ENCODE measurements at regions not wholly inside any gene's neighbourhood (a gene's known extent, or its start where the extent isn't known, plus 50 kb on each side); places are given as distances from the start of the nearest gene placed in this dataset.

- peak overlapping the region; percentile 44 to 84 (median 67) for H3K4me2 ChIP-seq
- peaks cover 16 to 45% (median 30%) of the 10 kb centered on the region in 10 experiments for H3K4me1 ChIP-seq
- peak overlapping the region; percentile 31 to 89 (median 83); a peak in 21 of 22 replicates for H3K27ac ChIP-seq
- no peaks in the 10 kb centered on the region for H4K20me1 ChIP-seq
- H3K9me3 ChIP-seq (replicated peaks in 1 of 11), result peaks cover 20 to 52% (median 45%) of the 10 kb centered on the region in 11 experiments
- peak overlapping the region in 2 of 10 experiments; percentile 3 to 22; a peak in 2 of 20 replicates for H3K4me3 ChIP-seq
- H3K27me3 ChIP-seq, result no peaks in the 10 kb centered on the region
- H3K9ac ChIP-seq, result peak overlapping the region; percentile 57 to 78 (median 70); a peak in 21 of 22 replicates
- H3K36me3 ChIP-seq, result no peaks in the 10 kb centered on the region; a peak in 2 of 22 replicates
- TF ChIP-seq Cebpa-rat (IDR thresholded peaks at IDR 0.05), result no peak
Measured at GRCh38 chr10:7507887-7508726, 97.3 kb upstream of the SFMBT2 start.

DNA sequence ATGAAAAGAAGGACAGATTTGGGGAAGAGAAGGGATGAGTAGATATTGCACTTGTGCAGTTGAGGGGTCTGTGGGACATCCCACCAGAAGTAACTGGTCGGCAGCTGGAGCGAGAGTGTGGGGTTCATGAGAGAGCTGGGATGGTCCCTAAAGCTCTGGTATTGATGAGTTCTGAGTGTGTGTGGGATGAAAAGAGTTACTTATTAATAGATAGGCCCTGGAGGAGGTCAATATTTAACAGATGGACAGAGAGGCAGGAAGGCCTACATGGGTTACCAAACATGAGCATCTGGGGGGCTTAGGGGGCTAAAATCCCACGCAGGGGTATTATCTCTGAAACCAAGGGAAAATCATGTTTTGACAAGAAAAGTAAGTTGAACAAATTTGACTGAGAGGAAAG, 95.7 kb upstream of the SFMBT2 start:
- H3K9me3 ChIP-seq (replicated peaks in 1 of 11), result peaks cover 20 to 44% (median 33%) of the 10 kb centered on the region in 11 experiments
- no peak overlapping the region for H3K4me3 ChIP-seq
- no peak for TF ChIP-seq Cebpa-rat (IDR thresholded peaks at IDR 0.05)
- peaks cover 16 to 46% (median 33%) of the 10 kb centered on the region in 10 experiments for H3K4me1 ChIP-seq
- H4K20me1 ChIP-seq, result no peaks in the 10 kb centered on the region
- peak overlapping the region in 4 of 11 experiments; percentile 79 to 89 (median 86); a peak in 8 of 22 replicates for H3K27ac ChIP-seq
- H3K36me3 ChIP-seq, result no peaks in the 10 kb centered on the region; a peak in 2 of 22 replicates
- H3K4me2 ChIP-seq, result peak overlapping the region in 3 of 11 experiments; percentile 10 to 44 (median 16); a peak in 2 of 22 replicates
- H3K27me3 ChIP-seq, result no peaks in the 10 kb centered on the region
- H3K9ac ChIP-seq, result no peak overlapping the region

GRCh38 chr10:7505196-7505595, 94.4 kb upstream of the SFMBT2 start:
- Histone ChIP-seq H3K9me3 (replicated peaks in 1 of 11) (peaks cover 9 to 30% (median 19%) of the 10 kb centered on the region in 11 experiments), H3K4me2 (peak overlapping the region in 1 of 11 experiments; percentile 5; a peak in 1 of 22 replicates), H3K9ac (no peak overlapping the region), H3K27ac (no peak overlapping the region), H4K20me1 (no peaks in the 10 kb centered on the region), H3K27me3 (no peaks in the 10 kb centered on the region), H3K4me3 (no peak overlapping the region), H3K4me1 (peaks cover 22 to 54% (median 40%) of the 10 kb centered on the region in 10 experiments), H3K36me3 (no peaks in the 10 kb centered on the region; a peak in 2 of 22 replicates)
- TF ChIP-seq Cebpa-rat (IDR thresholded peaks at IDR 0.05), result no peak

DNA sequence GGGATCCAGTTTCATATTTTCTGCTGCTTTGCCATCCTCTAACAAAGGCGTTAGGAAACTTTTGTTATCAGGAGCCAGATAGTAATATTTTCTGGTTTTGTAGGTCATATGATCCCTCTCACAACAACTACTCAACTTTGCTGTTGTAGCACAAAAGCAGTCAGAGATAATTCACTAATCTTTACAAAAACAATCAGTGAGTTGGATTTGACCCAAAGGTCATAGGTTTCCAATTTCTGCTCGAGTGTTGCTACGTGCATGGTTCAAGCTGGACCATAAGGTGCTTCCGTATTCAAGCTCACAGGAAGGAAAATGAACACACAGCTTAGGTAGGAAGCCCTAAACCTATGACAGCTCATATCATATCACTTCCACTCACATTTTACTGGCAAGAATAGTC, 92.4 kb upstream of the SFMBT2 start:
- no peak for TF ChIP-seq Cebpa-rat (IDR thresholded peaks at IDR 0.05)
- Histone ChIP-seq H3K36me3 (no peaks in the 10 kb centered on the region), H3K27ac (no peak overlapping the region), H4K20me1 (no peaks in the 10 kb centered on the region), H3K9ac (no peak overlapping the region), H3K27me3 (no peaks in the 10 kb centered on the region), H3K4me3 (no peak overlapping the region), H3K4me2 (no peak overlapping the region), H3K4me1 (peaks cover 14 to 43% (median 31%) of the 10 kb centered on the region in 10 experiments), H3K9me3 (replicated peaks in 1 of 11) (peaks cover 0 to 10% (median 2%) of the 10 kb centered on the region in 11 experiments; a peak in 7 of 22 replicates)

DNA sequence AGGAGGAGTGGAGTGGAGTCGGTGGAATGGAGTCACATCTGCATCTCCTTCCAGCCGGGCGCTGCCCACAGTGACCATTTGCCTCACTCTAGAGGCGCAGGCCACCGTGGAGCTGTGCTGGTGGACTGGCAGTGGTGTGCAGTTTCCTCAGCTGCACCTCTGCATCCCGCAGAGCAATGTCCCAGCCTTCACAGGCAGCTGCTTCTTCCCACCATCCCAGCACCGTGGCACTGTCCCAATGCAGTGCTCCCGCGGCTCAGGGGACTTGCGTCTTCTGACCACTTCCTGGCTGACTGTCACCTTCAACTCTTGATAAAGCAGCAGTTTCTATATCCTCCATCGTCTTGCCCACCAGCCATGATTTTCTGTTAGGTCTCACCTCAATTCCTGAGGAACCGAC, 90.3 kb upstream of the SFMBT2 start:
- H3K27ac ChIP-seq, result no peak overlapping the region
- H3K4me2 ChIP-seq, result peak overlapping the region; percentile 37 to 77 (median 62); a peak in 21 of 22 replicates
- peaks cover 0 to 12% (median 6%) of the 10 kb centered on the region in 11 experiments; a peak in 9 of 22 replicates for H3K9me3 ChIP-seq (replicated peaks in 1 of 11)
- no peaks in the 10 kb centered on the region for H4K20me1 ChIP-seq
- no peak for TF ChIP-seq Cebpa-rat (IDR thresholded peaks at IDR 0.05)
- H3K4me3 ChIP-seq, result no peak overlapping the region
- H3K27me3 ChIP-seq, result no peaks in the 10 kb centered on the region
- no peaks in the 10 kb centered on the region for H3K36me3 ChIP-seq
- no peak overlapping the region for H3K9ac ChIP-seq
- peaks cover 5 to 35% (median 23%) of the 10 kb centered on the region in 10 experiments; a peak in 19 of 20 replicates for H3K4me1 ChIP-seq

- Histone ChIP-seq H3K27me3 (no peaks in the 10 kb centered on the region), H3K4me2 (no peak overlapping the region)
Measured at GRCh38 chr10:7498111-7498510, 87.3 kb upstream of the SFMBT2 start.

GRCh38 chr10:7493996-7494395, 83.2 kb upstream of the SFMBT2 start:
- H3K4me2 ChIP-seq, result peak overlapping the region; percentile 62 to 82 (median 70)
- H4K20me1 ChIP-seq, result no peaks in the 10 kb centered on the region
- H3K4me3 ChIP-seq, result no peak overlapping the region
- TF ChIP-seq Cebpa-rat (IDR thresholded peaks at IDR 0.05), result no peak
- H3K36me3 ChIP-seq, result no peaks in the 10 kb centered on the region
- H3K27me3 ChIP-seq, result no peaks in the 10 kb centered on the region
- H3K27ac ChIP-seq, result peak overlapping the region in 1 of 11 experiments; percentile 8; a peak in 1 of 22 replicates
- peaks cover 44 to 71% (median 57%) of the 10 kb centered on the region in 10 experiments for H3K4me1 ChIP-seq
- peak overlapping the region in 2 of 11 experiments; percentile 2 to 28; a peak in 1 of 22 replicates for H3K9ac ChIP-seq
- H3K9me3 ChIP-seq (replicated peaks in 1 of 11), result peaks cover 0 to 39% (median 15%) of the 10 kb centered on the region in 11 experiments; a peak in 15 of 22 replicates

More at GRCh38 chr10:7498111-7498510, 87.3 kb upstream of the SFMBT2 start:
- H3K4me3 ChIP-seq, result no peak overlapping the region
- H3K27ac ChIP-seq, result no peak overlapping the region
- no peak overlapping the region for H3K9ac ChIP-seq
- peaks cover 0 to 20% (median 11%) of the 10 kb centered on the region in 11 experiments; a peak in 11 of 22 replicates for H3K9me3 ChIP-seq (replicated peaks in 1 of 11)
- peaks cover 20 to 57% (median 44%) of the 10 kb centered on the region in 10 experiments for H3K4me1 ChIP-seq
- H4K20me1 ChIP-seq, result no peaks in the 10 kb centered on the region
- TF ChIP-seq Cebpa-rat (IDR thresholded peaks at IDR 0.05), result no peak
- H3K36me3 ChIP-seq, result no peaks in the 10 kb centered on the region

- 0 out of 20 replicates have a peak overlapping the region, but pooled peaks of 1 of the 10 experiments have one; percentile 4 for H3K4me3 ChIP-seq
- H3K36me3 ChIP-seq, result no peaks in the 10 kb centered on the region
- no peak overlapping the region for H3K9ac ChIP-seq
- no peaks in the 10 kb centered on the region for H4K20me1 ChIP-seq
- H3K27ac ChIP-seq, result peak overlapping the region in 7 of 11 experiments; percentile 8 to 51 (median 31); a peak in 10 of 22 replicates
- no peaks in the 10 kb centered on the region for H3K27me3 ChIP-seq
- H3K4me1 ChIP-seq, result peaks cover 44 to 84% (median 66%) of the 10 kb centered on the region in 10 experiments
- no peak for TF ChIP-seq Cebpa-rat (IDR thresholded peaks at IDR 0.05)
- H3K4me2 ChIP-seq, result peak overlapping the region; percentile 62 to 82 (median 70)
- peaks cover 0 to 39% (median 15%) of the 10 kb centered on the region in 11 experiments; a peak in 15 of 22 replicates for H3K9me3 ChIP-seq (replicated peaks in 1 of 11)
Measured at GRCh38 chr10:7492660-7493046, 81.8 kb upstream of the SFMBT2 start.
